ENCODE measurements at regions not wholly inside any gene's neighbourhood (a gene's known extent, or its start where the extent isn't known, plus 50 kb on each side); places are given as distances from the start of the nearest gene placed in this dataset.

DNA sequence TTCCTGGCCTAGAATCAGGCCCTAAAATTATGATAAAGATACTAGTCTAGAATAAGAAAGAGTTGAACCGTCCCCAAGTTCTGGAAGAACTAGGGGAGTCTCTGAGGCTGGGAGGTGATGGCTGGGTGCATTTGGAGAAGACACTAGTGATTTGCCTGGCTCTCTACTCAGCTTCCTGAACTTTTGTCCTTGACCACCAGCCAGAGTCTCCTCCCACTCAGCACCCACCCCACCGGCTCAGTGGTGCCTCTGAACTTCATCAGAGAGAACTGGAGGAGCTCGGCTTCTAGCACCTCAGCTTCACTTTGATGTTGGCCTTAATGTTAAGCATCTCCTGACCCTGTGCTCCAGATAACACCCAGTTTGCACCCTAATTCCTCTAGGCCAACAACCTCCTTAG is 73.0 kb downstream of the PERP start:
- TF ChIP-seq, protein P1, sequence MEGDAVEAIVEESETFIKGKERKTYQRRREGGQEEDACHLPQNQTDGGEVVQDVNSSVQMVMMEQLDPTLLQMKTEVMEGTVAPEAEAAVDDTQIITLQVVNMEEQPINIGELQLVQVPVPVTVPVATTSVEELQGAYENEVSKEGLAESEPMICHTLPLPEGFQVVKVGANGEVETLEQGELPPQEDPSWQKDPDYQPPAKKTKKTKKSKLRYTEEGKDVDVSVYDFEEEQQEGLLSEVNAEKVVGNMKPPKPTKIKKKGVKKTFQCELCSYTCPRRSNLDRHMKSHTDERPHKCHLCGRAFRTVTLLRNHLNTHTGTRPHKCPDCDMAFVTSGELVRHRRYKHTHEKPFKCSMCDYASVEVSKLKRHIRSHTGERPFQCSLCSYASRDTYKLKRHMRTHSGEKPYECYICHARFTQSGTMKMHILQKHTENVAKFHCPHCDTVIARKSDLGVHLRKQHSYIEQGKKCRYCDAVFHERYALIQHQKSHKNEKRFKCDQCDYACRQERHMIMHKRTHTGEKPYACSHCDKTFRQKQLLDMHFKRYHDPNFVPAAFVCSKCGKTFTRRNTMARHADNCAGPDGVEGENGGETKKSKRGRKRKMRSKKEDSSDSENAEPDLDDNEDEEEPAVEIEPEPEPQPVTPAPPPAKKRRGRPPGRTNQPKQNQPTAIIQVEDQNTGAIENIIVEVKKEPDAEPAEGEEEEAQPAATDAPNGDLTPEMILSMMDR (conservative IDR thresholded peaks at IDR 0.05 in 1 of 2, IDR thresholded peaks at IDR 0.05 in 1 of 2; ENCODE audit: extremely low read depth in 1 of 2, insufficient read depth in 1 of 2, low read depth in 1 of 2, low read length in 2 of 2): no peak
- TF ChIP-seq EZH2 (IDR thresholded peaks at IDR 0.05; ENCODE audit: borderline replicate concordance, low read length): no peak
